ENCODE measurements at regions not wholly inside any gene's neighbourhood (a gene's known extent, or its start where the extent isn't known, plus 50 kb on each side); places are given as distances from the start of the nearest gene placed in this dataset.

GRCh38 chr10:23818484-23818883 is 379.6 kb downstream of the OTUD1 start:
- intact Hi-C loops (cut with micrococcal nuclease) = no loop called here
- H3K4me1 ChIP-seq (ENCODE audit: control insufficient read depth, insufficient read depth, low read length) = no peaks in the 10 kb centered on the region
- no peak for DNase-seq
- TF ChIP-seq, protein P1, sequence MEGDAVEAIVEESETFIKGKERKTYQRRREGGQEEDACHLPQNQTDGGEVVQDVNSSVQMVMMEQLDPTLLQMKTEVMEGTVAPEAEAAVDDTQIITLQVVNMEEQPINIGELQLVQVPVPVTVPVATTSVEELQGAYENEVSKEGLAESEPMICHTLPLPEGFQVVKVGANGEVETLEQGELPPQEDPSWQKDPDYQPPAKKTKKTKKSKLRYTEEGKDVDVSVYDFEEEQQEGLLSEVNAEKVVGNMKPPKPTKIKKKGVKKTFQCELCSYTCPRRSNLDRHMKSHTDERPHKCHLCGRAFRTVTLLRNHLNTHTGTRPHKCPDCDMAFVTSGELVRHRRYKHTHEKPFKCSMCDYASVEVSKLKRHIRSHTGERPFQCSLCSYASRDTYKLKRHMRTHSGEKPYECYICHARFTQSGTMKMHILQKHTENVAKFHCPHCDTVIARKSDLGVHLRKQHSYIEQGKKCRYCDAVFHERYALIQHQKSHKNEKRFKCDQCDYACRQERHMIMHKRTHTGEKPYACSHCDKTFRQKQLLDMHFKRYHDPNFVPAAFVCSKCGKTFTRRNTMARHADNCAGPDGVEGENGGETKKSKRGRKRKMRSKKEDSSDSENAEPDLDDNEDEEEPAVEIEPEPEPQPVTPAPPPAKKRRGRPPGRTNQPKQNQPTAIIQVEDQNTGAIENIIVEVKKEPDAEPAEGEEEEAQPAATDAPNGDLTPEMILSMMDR (IDR thresholded peaks at IDR 0.05) = no peak
- peaks cover 2 to 4% of the 10 kb centered on the region in 2 donors for H3K9me3 Mint-ChIP-seq
- no peaks in the 10 kb centered on the region for H3K9me3 ChIP-seq (ENCODE audit: control insufficient read depth, insufficient read depth, low read length)
- no peak overlapping the region for H3K27ac Mint-ChIP-seq
- no peak overlapping the region for H3K27ac ChIP-seq (ENCODE audit: low read length)
- H3K4me1 Mint-ChIP-seq = no peaks in the 10 kb centered on the region
- no peaks in the 10 kb centered on the region for H3K27me3 Mint-ChIP-seq (ENCODE audit: low read depth in 2 of 2)
- H3K4me3 ChIP-seq (ENCODE audit: low read length) = no peak overlapping the region
- no peak overlapping the region for H3K4me3 Mint-ChIP-seq
- ATAC-seq = no peak
- H3K36me3 Mint-ChIP-seq = no peaks in the 10 kb centered on the region
- WGBS (ENCODE audit: insufficient coverage) = 70% methylated on average over 3 of the region's 3 CpGs
- no peaks in the 10 kb centered on the region for H3K36me3 ChIP-seq (ENCODE audit: control insufficient read depth, insufficient read depth, low read length)
- no peaks in the 10 kb centered on the region for H3K27me3 ChIP-seq (ENCODE audit: control insufficient read depth, insufficient read depth, low read length)

DNA sequence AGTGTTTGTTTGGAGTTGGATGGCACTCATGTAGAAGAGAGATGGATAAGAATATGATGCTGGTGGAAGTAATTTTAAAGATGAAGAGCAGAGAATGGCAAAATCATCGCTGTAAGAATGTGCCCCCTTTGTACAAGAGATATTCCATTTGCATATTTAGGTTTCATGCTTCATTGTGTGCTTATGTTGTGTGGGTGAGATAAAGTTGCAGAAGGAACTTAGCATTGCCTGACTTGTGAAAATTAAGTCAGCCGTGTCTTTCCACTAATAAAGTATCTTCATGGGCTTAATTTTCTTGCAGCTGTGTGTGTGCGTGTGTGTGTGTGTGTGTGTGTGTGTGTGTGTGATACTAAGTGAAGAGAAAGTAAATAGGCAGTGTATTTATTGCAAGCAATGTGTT is 381.9 kb downstream of the OTUD1 start:
- TF ChIP-seq, protein P1 (IDR thresholded peaks at IDR 0.05) = no peak
- 54% methylated on average over 3 of the region's 3 CpGs for WGBS (ENCODE audit: insufficient coverage)
- H3K4me1 Mint-ChIP-seq = no peaks in the 10 kb centered on the region
- intact Hi-C loops (cut with micrococcal nuclease) = no loop called here
- H3K4me3 ChIP-seq (ENCODE audit: low read length) = no peak overlapping the region
- no peak overlapping the region for H3K27ac Mint-ChIP-seq
- no peaks in the 10 kb centered on the region for H3K36me3 ChIP-seq (ENCODE audit: control insufficient read depth, insufficient read depth, low read length)
- H3K9me3 ChIP-seq (ENCODE audit: control insufficient read depth, insufficient read depth, low read length) = no peaks in the 10 kb centered on the region
- DNase-seq = no peak
- H3K36me3 Mint-ChIP-seq = no peaks in the 10 kb centered on the region
- no peak overlapping the region for H3K4me3 Mint-ChIP-seq
- H3K27ac ChIP-seq (ENCODE audit: low read length) = no peak overlapping the region
- no peaks in the 10 kb centered on the region for H3K4me1 ChIP-seq (ENCODE audit: control insufficient read depth, insufficient read depth, low read length)
- H3K27me3 Mint-ChIP-seq (ENCODE audit: low read depth in 2 of 2) = no peaks in the 10 kb centered on the region
- H3K9me3 Mint-ChIP-seq = peaks cover 5 to 7% of the 10 kb centered on the region in 2 donors
- H3K27me3 ChIP-seq (ENCODE audit: control insufficient read depth, insufficient read depth, low read length) = no peaks in the 10 kb centered on the region
- ATAC-seq = no peak

DNA sequence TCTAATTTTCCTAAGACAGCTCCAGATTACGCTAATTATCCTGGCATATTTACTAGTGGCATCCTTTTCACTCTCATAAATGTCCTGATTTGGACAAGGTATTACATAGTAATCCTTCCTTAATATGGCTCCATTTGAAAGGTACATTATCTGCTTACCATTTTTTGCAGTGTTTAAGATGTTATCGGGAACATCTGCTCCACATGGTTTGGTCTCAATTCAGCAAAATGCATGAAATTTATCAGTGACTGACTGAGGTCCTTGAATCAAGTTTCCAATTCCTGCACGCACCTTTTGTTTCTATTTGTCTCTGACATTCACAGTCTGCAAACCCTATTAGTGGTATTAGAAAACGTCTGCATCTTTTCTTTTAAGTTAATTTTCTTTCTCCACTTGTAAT is 384.1 kb upstream of the KIAA1217 start:
- Histone ChIP-seq H3K27me3 (ENCODE audit: control insufficient read depth, insufficient read depth, low read length) (no peaks in the 10 kb centered on the region), H3K27ac (ENCODE audit: low read length) (no peak overlapping the region), H3K4me1 (ENCODE audit: control insufficient read depth, insufficient read depth, low read length) (no peaks in the 10 kb centered on the region), H3K36me3 (ENCODE audit: control insufficient read depth, insufficient read depth, low read length) (no peaks in the 10 kb centered on the region), H3K9me3 (ENCODE audit: control insufficient read depth, insufficient read depth, low read length) (no peaks in the 10 kb centered on the region), H3K4me3 (ENCODE audit: low read length) (no peak overlapping the region)
- no peak overlapping the region for H3K4me3 Mint-ChIP-seq
- TF ChIP-seq, protein P1 (IDR thresholded peaks at IDR 0.05) = no peak
- H3K27me3 Mint-ChIP-seq (ENCODE audit: low read depth in 2 of 2) = no peaks in the 10 kb centered on the region
- H3K4me1 Mint-ChIP-seq = no peaks in the 10 kb centered on the region
- no peak for DNase-seq
- no peaks in the 10 kb centered on the region for H3K36me3 Mint-ChIP-seq
- no peak for ATAC-seq
- WGBS (ENCODE audit: insufficient coverage) = 83% methylated on average over 3 of the region's 4 CpGs
- intact Hi-C loops (cut with micrococcal nuclease) = no loop called here
- H3K27ac Mint-ChIP-seq = no peak overlapping the region
- H3K9me3 Mint-ChIP-seq = peaks cover 7 to 11% of the 10 kb centered on the region in 2 donors

GRCh38 chr10:23826421-23826820 is 382.5 kb upstream of the KIAA1217 start:
- Histone ChIP-seq H3K27me3 (ENCODE audit: control insufficient read depth, insufficient read depth, low read length) (no peaks in the 10 kb centered on the region), H3K36me3 (ENCODE audit: control insufficient read depth, insufficient read depth, low read length) (no peaks in the 10 kb centered on the region), H3K4me1 (ENCODE audit: control insufficient read depth, insufficient read depth, low read length) (no peaks in the 10 kb centered on the region), H3K4me3 (ENCODE audit: low read length) (no peak overlapping the region), H3K27ac (ENCODE audit: low read length) (no peak overlapping the region), H3K9me3 (ENCODE audit: control insufficient read depth, insufficient read depth, low read length) (no peaks in the 10 kb centered on the region)
- ATAC-seq (no peak), DNase-seq (no peak)
- Mint-ChIP-seq H3K27me3 (ENCODE audit: low read depth in 2 of 2) (no peaks in the 10 kb centered on the region), H3K27ac (no peak overlapping the region), H3K4me1 (no peaks in the 10 kb centered on the region), H3K36me3 (no peaks in the 10 kb centered on the region), H3K4me3 (no peak overlapping the region), H3K9me3 (peaks cover 9% of the 10 kb centered on the region in 2 donors)
- WGBS (ENCODE audit: insufficient coverage) = 44% methylated on average over 9 of the region's 9 CpGs
- TF ChIP-seq, protein P1 (IDR thresholded peaks at IDR 0.05) = no peak
- intact Hi-C loops (cut with micrococcal nuclease) = no loop called here

Measured in natural killer cell (primary cell).